Endothelial cell of umbilical vein (primary cell): ENCODE measurements at regions not wholly inside any gene's neighbourhood (a gene's known extent, or its start where the extent isn't known, plus 50 kb on each side); places are given as distances from the start of the nearest gene placed in this dataset.

Experiments
- BruUV-seq: library from RNA; stranded (reverse); fragments of 400-500 nt; replicated peaks from 2 replicates; lab custom pipeline; 2021; lab: Mats Ljungman, UMichigan
- CTCF ChIA-PET: fragments of 300-600, 350-600 bp; sonication (Branson Sonifier 250); formaldehyde crosslinking; loops from one replicate; lab custom pipeline; 2021; ENCODE audit warnings: antibody characterized with exemption, inconsistent platforms; lab: Charles Lee
- POLR2A ChIA-PET: fragments of 300-600, 350-600 bp; sonication (Branson Sonifier 250); formaldehyde crosslinking; loops from one replicate; lab custom pipeline; 2021; ENCODE audit warnings: antibody characterized with exemption, inconsistent platforms; lab: Charles Lee
- DNase-seq: peaks from one replicate; pipeline ENCODE4 v3.0.0-alpha.2; 2011; ENCODE audit warnings: low read depth, low spot score
- FAIRE-seq: peaks from 2 replicates; lab custom pipeline; 2011; peaks lifted over from hg19 to GRCh38; lab: Jason Lieb, UNC
- H2AFZ ChIP-seq: 2 replicates; pipeline ENCODE4 v1.6.0; 2012; ENCODE audit warnings: low read depth, low read length, control low read depth, inconsistent platforms
- H3K27ac ChIP-seq: 2 replicates; pipeline ENCODE4 v1.5.1; 2011; ENCODE audit warnings: low read depth, mild to moderate bottlenecking, control low read depth, low read length, moderate library complexity; ENCODE audit not compliant: insufficient read depth
- H3K27me3 ChIP-seq, 2 experiments: 2 replicates each; pipeline versions ENCODE4 v1.6.0 to v1.6.1; 2011; ENCODE audit warnings: low read length in 2 of 2, mixed read lengths in 1 of 2; ENCODE audit not compliant: control insufficient read depth in 2 of 2, insufficient read depth in 2 of 2
- H3K36me3 ChIP-seq, 2 experiments: 2 replicates in 1 of 2; 3 replicates in 1 of 2; pipeline ENCODE4 v1.5.1; 2011; ENCODE audit warnings: low read length in 2 of 2, mild to moderate bottlenecking in 1 of 2, moderate library complexity in 1 of 2; ENCODE audit not compliant: control insufficient read depth in 2 of 2, insufficient read depth in 2 of 2; ENCODE audit errors: extremely low read depth in 1 of 2
- H3K4me1 ChIP-seq: 3 replicates; pipeline ENCODE4 v1.5.1; 2011; ENCODE audit warnings: mild to moderate bottlenecking, low read length; ENCODE audit not compliant: control insufficient read depth, insufficient read depth; ENCODE audit errors: extremely low read depth
- H3K4me2 ChIP-seq: 2 replicates; pipeline ENCODE4 v1.6.1; 2011; ENCODE audit warnings: low read length, control low read depth, mixed read lengths; ENCODE audit not compliant: insufficient read depth
- H3K4me3 ChIP-seq, 3 experiments: fragments of 200-600 bp in 1 of 3; sonication (generic), shearing (Covaris generic) in 1 of 3; replicated peaks in 1 of 3; 2 replicates each; pipeline ENCODE4 v1.5.1; 2011 to 2016; ENCODE audit warnings: control low read depth in 3 of 3, low read length in 3 of 3, mild to moderate bottlenecking in 2 of 3, inconsistent platforms in 1 of 3, low read depth in 1 of 3, moderate library complexity in 1 of 3; ENCODE audit not compliant: insufficient read depth in 1 of 3
- H3K79me2 ChIP-seq: 2 replicates; pipeline ENCODE4 v1.6.0; 2012; ENCODE audit warnings: low read length, inconsistent platforms; ENCODE audit not compliant: control insufficient read depth, insufficient read depth
- H3K9ac ChIP-seq: replicated peaks from 2 replicates; pipeline ENCODE3; 2011; ENCODE audit warnings: low read length, control low read depth; ENCODE audit not compliant: insufficient read depth; ENCODE audit errors: extremely low read depth
- H3K9me1 ChIP-seq: replicated peaks from 3 replicates; pipeline ENCODE4 v1.6.0; 2011; ENCODE audit warnings: mild to moderate bottlenecking, low read length; ENCODE audit not compliant: control insufficient read depth, insufficient read depth; ENCODE audit errors: extremely low read depth
- H3K9me3 ChIP-seq: replicated peaks from 2 replicates; pipeline ENCODE4 v1.5.1; 2012; ENCODE audit warnings: low read length, inconsistent platforms; ENCODE audit not compliant: control insufficient read depth, insufficient read depth
- H4K20me1 ChIP-seq: replicated peaks from 2 replicates; pipeline ENCODE3; 2011; ENCODE audit warnings: mild to moderate bottlenecking, low read length; ENCODE audit not compliant: control insufficient read depth, insufficient read depth; ENCODE audit errors: extremely low read depth
- CTCF ChIP-seq, 2 donors: IDR thresholded peaks; 1 replicate in 1 of 2; 2 replicates in 1 of 2; pipeline ENCODE4 v1.5.1; 2011; ENCODE audit warnings: low read length in 2 of 2, mild to moderate bottlenecking in 2 of 2, moderate library complexity in 2 of 2, control low read depth in 1 of 2, inconsistent platforms in 1 of 2, low read depth in 1 of 2; ENCODE audit not compliant: insufficient read depth in 1 of 2; ENCODE audit errors: extremely low read depth in 1 of 2
- FOS ChIP-seq: IDR thresholded peaks from 2 replicates; pipeline ENCODE4 v1.6.1; 2011; ENCODE audit warnings: mild to moderate bottlenecking, low read length, moderate library complexity, borderline replicate concordance; ENCODE audit not compliant: insufficient read depth
- GATA2 ChIP-seq: IDR thresholded peaks from 2 replicates; pipeline ENCODE4 v1.7.0; 2011; ENCODE audit warnings: low read depth, mild to moderate bottlenecking, moderate library complexity, mixed read lengths, low read length; ENCODE audit not compliant: insufficient read length, insufficient read depth
- JUN ChIP-seq: IDR thresholded peaks from 2 replicates; pipeline ENCODE4 v1.6.1; 2011; ENCODE audit warnings: borderline replicate concordance, low read depth; ENCODE audit not compliant: insufficient read length, insufficient read depth
- MYC ChIP-seq: IDR thresholded peaks from one replicate; pipeline ENCODE4 v1.6.1; 2011; ENCODE audit warnings: mild to moderate bottlenecking, low read depth, low read length
- dilution Hi-C: fragments of 300-500 bp; cut with MboI; formaldehyde crosslinking; loops from one replicate; pipeline ENCODE4 v1.15.0; 2019; ENCODE audit warnings: low sequenced_read_pairs; ENCODE audit not compliant: extremely low pct_ligation_motif_present
- intact Hi-C: fragments of 100-400 bp; cut with micrococcal nuclease; formaldehyde crosslinking; loops from one replicate; pipeline ENCODE4 v1.10.0; 2022

GRCh38 chrX:39396358-39396995, 595.2 kb downstream of the MID1IP1 start:
- Histone ChIP-seq H3K27me3 (no peaks in the 10 kb centered on the region), H3K27ac (no peak overlapping the region), H3K9me1 (no peaks in the 10 kb centered on the region), H3K4me1 (no peaks in the 10 kb centered on the region), H3K36me3 (no peaks in the 10 kb centered on the region), H3K4me3 (no peak overlapping the region), H2AFZ (no peak overlapping the region), H3K9ac (no peak overlapping the region), H4K20me1 (no peaks in the 10 kb centered on the region), H3K4me2 (no peak overlapping the region), H3K79me2 (no peaks in the 10 kb centered on the region), H3K9me3 (no peaks in the 10 kb centered on the region)
- no peak for TF ChIP-seq JUN
- TF ChIP-seq CTCF (IDR thresholded peaks at IDR 0.05; ENCODE audit: extremely low read depth in 1 of 2, insufficient read depth in 1 of 2, low read depth in 1 of 2, low read length in 2 of 2) = no peak
- TF ChIP-seq MYC = no peak
- TF ChIP-seq FOS = no peak
- TF ChIP-seq GATA2 = no peak
- CTCF ChIA-PET = no interaction called here
- POLR2A ChIA-PET = no interaction called here
- intact Hi-C loops (no loop called here), dilution Hi-C loops (no loop called here)
- FAIRE-seq (no peak), DNase-seq (no peak)
- BruUV-seq = no TSS peak
